Loucy (cell line): ENCODE measurements at regions not wholly inside any gene's neighbourhood (a gene's known extent, or its start where the extent isn't known, plus 50 kb on each side); places are given as distances from the start of the nearest gene placed in this dataset.
"Not testable (repeated sequence)": the region's sequence is repeated elsewhere in the genome, so short reads cannot be mapped to it uniquely, and the experiment has no call there.

Experiments
- H2AFZ ChIP-seq: fragments of 200-600 bp; sonication (generic); 2 replicates; pipeline ENCODE4 v1.6.0; 2016; ENCODE audit warnings: antibody characterized with exemption, mild to moderate bottlenecking, low read length, moderate library complexity
- H3F3A ChIP-seq: fragments of 200-600 bp; 2 replicates; pipeline ENCODE4 v1.6.0; 2016; ENCODE audit warnings: antibody characterized with exemption, low read depth, mild to moderate bottlenecking
- H3K27me3 ChIP-seq: fragments of 200-600 bp; sonication (generic); 2 replicates; pipeline ENCODE4 v1.6.1; 2014; ENCODE audit warnings: low read length, mild to moderate bottlenecking; ENCODE audit not compliant: insufficient read depth, poor library complexity, severe bottlenecking
- H3K36me3 ChIP-seq: fragments of 200-600 bp; sonication (generic); 2 replicates; pipeline ENCODE4 v1.6.1; 2016; ENCODE audit warnings: low read length; ENCODE audit not compliant: insufficient read depth
- H3K4me1 ChIP-seq: fragments of 200-600 bp; sonication (generic); 2 replicates; pipeline ENCODE4 v1.5.1; 2014; ENCODE audit warnings: low read length, mild to moderate bottlenecking; ENCODE audit not compliant: insufficient read depth, poor library complexity, severe bottlenecking
- H3K4me2 ChIP-seq: fragments of 200-600 bp; sonication (generic); 2 replicates; pipeline ENCODE4 v1.6.0; 2014; ENCODE audit warnings: antibody characterized with exemption, low read length, low read depth, mild to moderate bottlenecking; ENCODE audit not compliant: poor library complexity, severe bottlenecking
- H3K4me3 ChIP-seq: fragments of 200-600 bp; sonication (generic); 2 replicates; pipeline ENCODE4 v1.5.1; 2014; ENCODE audit warnings: low read length, mild to moderate bottlenecking, mixed read lengths; ENCODE audit not compliant: poor library complexity, severe bottlenecking
- H3K79me2 ChIP-seq: fragments of 200-600 bp; sonication (generic); 2 replicates; pipeline ENCODE4 v1.6.1; 2014; ENCODE audit warnings: low read length; ENCODE audit not compliant: insufficient read depth
- H3K9ac ChIP-seq: fragments of 200-600 bp; sonication (generic); 2 replicates; pipeline ENCODE4 v1.6.0; 2014; ENCODE audit warnings: mild to moderate bottlenecking, low read depth, low read length, moderate library complexity; ENCODE audit not compliant: poor library complexity, severe bottlenecking
- H3K9me2 ChIP-seq: fragments of 200-600 bp; sonication (generic); replicated peaks from 2 replicates; pipeline ENCODE4 v1.6.1; 2016; ENCODE audit warnings: low read depth, low read length, mixed read lengths
- H3K9me3 ChIP-seq: fragments of 200-600 bp; sonication (generic); 2 replicates; pipeline ENCODE4 v1.6.1; 2014; ENCODE audit warnings: mild to moderate bottlenecking, antibody characterized with exemption, low read length, low read depth; ENCODE audit not compliant: insufficient read depth
- H4K20me1 ChIP-seq: fragments of 200-600 bp; sonication (generic); 2 replicates; pipeline ENCODE4 v1.6.0; 2014; ENCODE audit warnings: antibody characterized with exemption, low read length, mild to moderate bottlenecking; ENCODE audit not compliant: insufficient read depth, poor library complexity, severe bottlenecking
- EZH2phosphoT487 ChIP-seq: fragments of 200-600 bp; IDR thresholded peaks from 2 replicates; pipeline ENCODE4 v1.6.1; 2018; ENCODE audit warnings: antibody characterized with exemption, mild to moderate bottlenecking, moderate library complexity, borderline replicate concordance
- TF ChIP-seq, protein P1 (sequence below): fragments of 200-600 bp; sonication (generic); conservative IDR thresholded peaks from 2 replicates; pipeline ENCODE4 v1.5.1; 2014; ENCODE audit warnings: mild to moderate bottlenecking, antibody characterized with exemption, low read length

- Histone ChIP-seq H2AFZ (no peak overlapping the region), H3K27me3 (no peaks in the 10 kb centered on the region), H3K9me2 (no peaks in the 10 kb centered on the region), H4K20me1 (no peaks in the 10 kb centered on the region), H3K4me2 (no peak overlapping the region), H3K9ac (no peak overlapping the region), H3K79me2 (no peaks in the 10 kb centered on the region), H3K4me3 (no peak overlapping the region), H3K9me3 (no peaks in the 10 kb centered on the region), H3K36me3 (no peaks in the 10 kb centered on the region), H3K4me1 (no peaks in the 10 kb centered on the region), H3F3A (no peaks in the 10 kb centered on the region)
- no peak for TF ChIP-seq EZH2phosphoT487
- TF ChIP-seq, protein P1, sequence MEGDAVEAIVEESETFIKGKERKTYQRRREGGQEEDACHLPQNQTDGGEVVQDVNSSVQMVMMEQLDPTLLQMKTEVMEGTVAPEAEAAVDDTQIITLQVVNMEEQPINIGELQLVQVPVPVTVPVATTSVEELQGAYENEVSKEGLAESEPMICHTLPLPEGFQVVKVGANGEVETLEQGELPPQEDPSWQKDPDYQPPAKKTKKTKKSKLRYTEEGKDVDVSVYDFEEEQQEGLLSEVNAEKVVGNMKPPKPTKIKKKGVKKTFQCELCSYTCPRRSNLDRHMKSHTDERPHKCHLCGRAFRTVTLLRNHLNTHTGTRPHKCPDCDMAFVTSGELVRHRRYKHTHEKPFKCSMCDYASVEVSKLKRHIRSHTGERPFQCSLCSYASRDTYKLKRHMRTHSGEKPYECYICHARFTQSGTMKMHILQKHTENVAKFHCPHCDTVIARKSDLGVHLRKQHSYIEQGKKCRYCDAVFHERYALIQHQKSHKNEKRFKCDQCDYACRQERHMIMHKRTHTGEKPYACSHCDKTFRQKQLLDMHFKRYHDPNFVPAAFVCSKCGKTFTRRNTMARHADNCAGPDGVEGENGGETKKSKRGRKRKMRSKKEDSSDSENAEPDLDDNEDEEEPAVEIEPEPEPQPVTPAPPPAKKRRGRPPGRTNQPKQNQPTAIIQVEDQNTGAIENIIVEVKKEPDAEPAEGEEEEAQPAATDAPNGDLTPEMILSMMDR, result no peak
Measured at GRCh38 chr5:126124706-126125345, 298.4 kb upstream of the GRAMD2B start.

DNA sequence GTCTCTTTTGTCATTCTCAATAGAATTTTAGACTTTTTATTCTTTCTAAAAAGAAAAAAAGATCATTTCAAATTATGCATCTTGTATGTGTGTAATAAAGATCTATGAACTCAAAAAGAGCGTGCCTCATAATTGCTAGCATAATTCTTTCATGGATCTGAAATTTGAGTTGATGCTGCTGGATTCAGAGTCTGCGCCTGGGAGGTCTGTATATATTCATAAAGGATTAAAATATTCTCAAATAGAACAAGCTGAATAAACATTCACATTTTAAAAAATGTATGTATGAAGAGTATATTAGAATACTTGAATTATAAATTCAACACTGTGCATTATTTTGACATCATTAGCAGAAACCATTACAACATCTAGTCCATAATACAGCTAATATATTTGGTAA, 297.8 kb upstream of the GRAMD2B start:
- no peak overlapping the region for H3K4me3 ChIP-seq
- no peak overlapping the region for H2AFZ ChIP-seq
- H3K9me3 ChIP-seq, result no peaks in the 10 kb centered on the region
- H3K9ac ChIP-seq, result no peak overlapping the region
- H3K27me3 ChIP-seq, result no peaks in the 10 kb centered on the region
- H4K20me1 ChIP-seq, result no peaks in the 10 kb centered on the region
- H3K4me1 ChIP-seq, result no peaks in the 10 kb centered on the region
- no peaks in the 10 kb centered on the region for H3K9me2 ChIP-seq
- H3K79me2 ChIP-seq, result no peaks in the 10 kb centered on the region
- H3K36me3 ChIP-seq, result no peaks in the 10 kb centered on the region
- no peak for TF ChIP-seq EZH2phosphoT487
- TF ChIP-seq, protein P1, result no peak
- H3K4me2 ChIP-seq, result no peak overlapping the region
- H3F3A ChIP-seq, result no peaks in the 10 kb centered on the region

GRCh38 chr5:126126574-126126973, 296.6 kb upstream of the GRAMD2B start:
- TF ChIP-seq, protein P1, result no peak
- no peak for TF ChIP-seq EZH2phosphoT487

GRCh38 chr5:126127371-126127770, 295.8 kb upstream of the GRAMD2B start:
- H3K36me3 ChIP-seq, H3K9me3 ChIP-seq, H3K27me3 ChIP-seq, H3K4me1 ChIP-seq, H2AFZ ChIP-seq, H3F3A ChIP-seq, H3K4me3 ChIP-seq, H3K79me2 ChIP-seq, H3K9me2 ChIP-seq, H3K9ac ChIP-seq, H4K20me1 ChIP-seq, H3K4me2 ChIP-seq: not testable (repeated sequence)

More at GRCh38 chr5:126126574-126126973, 296.6 kb upstream of the GRAMD2B start:
- no peaks in the 10 kb centered on the region for H3K4me1 ChIP-seq
- no peak overlapping the region for H2AFZ ChIP-seq
- no peaks in the 10 kb centered on the region for H3K27me3 ChIP-seq
- H3K9ac ChIP-seq, result no peak overlapping the region
- no peaks in the 10 kb centered on the region for H3K9me3 ChIP-seq
- H3K36me3 ChIP-seq, result no peaks in the 10 kb centered on the region
- H3F3A ChIP-seq, result no peaks in the 10 kb centered on the region
- H4K20me1 ChIP-seq, result no peaks in the 10 kb centered on the region
- no peak overlapping the region for H3K4me2 ChIP-seq
- no peaks in the 10 kb centered on the region for H3K79me2 ChIP-seq
- H3K4me3 ChIP-seq, result no peak overlapping the region
- H3K9me2 ChIP-seq, result no peaks in the 10 kb centered on the region
